ENCODE measurements at regions not wholly inside any gene's neighbourhood (a gene's known extent, or its start where the extent isn't known, plus 50 kb on each side); places are given as distances from the start of the nearest gene placed in this dataset.

DNA sequence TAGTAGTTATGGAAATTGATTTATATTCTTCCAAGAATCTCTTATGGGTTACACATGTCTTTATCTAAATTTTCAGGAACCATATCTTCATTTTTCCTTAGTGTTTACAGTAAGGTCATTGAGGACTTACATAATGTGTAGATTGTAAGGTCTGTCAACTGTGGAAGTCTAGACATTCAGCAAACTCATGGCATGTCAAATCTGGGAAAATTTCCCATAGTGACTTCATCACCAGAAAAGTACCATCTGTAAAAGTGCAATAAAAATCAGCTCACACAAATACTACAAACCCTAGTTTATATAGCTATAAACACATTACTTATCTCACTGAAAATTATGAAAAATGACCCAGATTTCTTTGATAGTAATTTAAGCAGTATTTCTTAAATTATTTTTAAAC lies 419.4 kb downstream of the MTRR start:
- TF ChIP-seq, protein P1, sequence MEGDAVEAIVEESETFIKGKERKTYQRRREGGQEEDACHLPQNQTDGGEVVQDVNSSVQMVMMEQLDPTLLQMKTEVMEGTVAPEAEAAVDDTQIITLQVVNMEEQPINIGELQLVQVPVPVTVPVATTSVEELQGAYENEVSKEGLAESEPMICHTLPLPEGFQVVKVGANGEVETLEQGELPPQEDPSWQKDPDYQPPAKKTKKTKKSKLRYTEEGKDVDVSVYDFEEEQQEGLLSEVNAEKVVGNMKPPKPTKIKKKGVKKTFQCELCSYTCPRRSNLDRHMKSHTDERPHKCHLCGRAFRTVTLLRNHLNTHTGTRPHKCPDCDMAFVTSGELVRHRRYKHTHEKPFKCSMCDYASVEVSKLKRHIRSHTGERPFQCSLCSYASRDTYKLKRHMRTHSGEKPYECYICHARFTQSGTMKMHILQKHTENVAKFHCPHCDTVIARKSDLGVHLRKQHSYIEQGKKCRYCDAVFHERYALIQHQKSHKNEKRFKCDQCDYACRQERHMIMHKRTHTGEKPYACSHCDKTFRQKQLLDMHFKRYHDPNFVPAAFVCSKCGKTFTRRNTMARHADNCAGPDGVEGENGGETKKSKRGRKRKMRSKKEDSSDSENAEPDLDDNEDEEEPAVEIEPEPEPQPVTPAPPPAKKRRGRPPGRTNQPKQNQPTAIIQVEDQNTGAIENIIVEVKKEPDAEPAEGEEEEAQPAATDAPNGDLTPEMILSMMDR (IDR thresholded peaks at IDR 0.05; ENCODE audit: low read depth, low read length), result no peak
- no peak for TF ChIP-seq EZH2phosphoT487 (IDR thresholded peaks at IDR 0.05; ENCODE audit: low read depth)
